ENCODE measurements at regions not wholly inside any gene's neighbourhood (a gene's known extent, or its start where the extent isn't known, plus 50 kb on each side); places are given as distances from the start of the nearest gene placed in this dataset.

DNA sequence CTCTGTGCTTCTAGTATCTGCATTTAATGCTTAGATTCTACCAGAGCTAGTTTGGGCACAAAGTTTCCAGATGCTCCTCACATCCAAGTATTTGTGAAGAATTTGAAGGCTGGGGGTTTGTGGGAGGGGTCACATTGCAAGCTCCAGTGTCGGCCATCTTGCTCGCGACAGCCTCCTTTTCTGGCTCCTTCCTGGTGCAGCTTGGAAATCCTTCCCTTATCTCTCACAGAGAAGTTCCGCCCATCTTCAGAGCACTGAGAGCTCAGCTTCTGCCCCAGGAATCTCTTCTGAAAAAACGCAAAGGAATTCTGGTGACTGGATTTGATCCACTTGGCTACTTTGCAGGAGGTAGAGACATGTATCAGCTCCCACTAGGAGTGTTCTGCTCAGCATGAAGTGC is 497.5 kb downstream of the TBC1D22A start:
- DNase-seq, result no peak

DNA sequence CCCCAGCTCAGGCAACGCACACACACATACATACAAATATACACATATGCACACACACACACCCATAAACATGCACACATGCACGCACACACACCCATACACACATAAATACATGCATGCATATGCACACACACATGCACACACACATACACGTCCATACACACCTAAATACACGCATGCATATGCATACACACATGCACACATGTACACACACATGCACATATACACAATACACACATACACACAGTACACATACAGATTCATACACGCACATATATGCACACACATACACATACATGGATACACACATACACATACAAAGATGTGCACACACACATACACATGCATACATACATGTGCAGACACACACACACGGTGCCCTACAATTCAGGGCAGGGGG is 496.6 kb downstream of the TBC1D22A start:
- no peak for DNase-seq

DNA sequence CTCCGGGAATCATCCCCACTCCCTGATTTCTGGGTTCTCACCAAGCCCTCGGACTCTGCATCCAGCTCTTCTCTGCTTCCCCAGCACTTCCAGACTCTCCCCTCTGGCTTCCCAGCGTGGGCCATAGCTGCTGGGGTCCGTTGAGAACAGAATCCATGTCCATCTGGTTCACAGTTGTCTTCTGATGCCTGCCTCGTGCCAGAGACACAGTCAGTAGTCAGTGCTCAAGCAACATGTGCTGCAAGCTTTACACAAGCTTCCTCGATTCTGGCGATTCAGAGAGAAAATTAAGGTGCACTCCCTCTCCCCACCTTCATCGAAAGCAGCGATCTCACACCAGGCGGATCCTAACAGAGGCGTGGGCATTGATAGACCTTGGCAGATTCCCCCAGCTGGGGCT is 495.5 kb downstream of the TBC1D22A start:
- DNase-seq, result no peak

DNA sequence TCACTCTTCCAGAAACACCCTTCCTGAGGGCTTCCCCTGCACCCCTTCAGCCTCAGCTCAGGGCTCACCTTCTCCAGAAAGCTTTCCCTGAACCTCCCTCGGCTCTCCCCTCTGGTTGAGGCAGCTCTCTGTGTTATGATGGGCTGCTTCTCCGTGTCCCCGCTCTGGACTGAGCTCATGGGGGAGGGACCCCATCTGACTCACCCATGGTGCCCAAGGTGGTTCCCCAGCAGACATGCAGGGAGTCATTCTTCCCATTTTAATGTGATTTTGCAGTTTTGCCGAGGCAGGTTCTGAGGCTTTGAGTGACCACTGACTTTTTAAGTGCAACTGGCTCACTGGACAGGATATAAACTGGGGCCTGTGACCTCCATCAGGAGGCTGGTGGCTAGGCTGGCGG is 495.1 kb downstream of the TBC1D22A start:
- DNase-seq, result no peak

DNA sequence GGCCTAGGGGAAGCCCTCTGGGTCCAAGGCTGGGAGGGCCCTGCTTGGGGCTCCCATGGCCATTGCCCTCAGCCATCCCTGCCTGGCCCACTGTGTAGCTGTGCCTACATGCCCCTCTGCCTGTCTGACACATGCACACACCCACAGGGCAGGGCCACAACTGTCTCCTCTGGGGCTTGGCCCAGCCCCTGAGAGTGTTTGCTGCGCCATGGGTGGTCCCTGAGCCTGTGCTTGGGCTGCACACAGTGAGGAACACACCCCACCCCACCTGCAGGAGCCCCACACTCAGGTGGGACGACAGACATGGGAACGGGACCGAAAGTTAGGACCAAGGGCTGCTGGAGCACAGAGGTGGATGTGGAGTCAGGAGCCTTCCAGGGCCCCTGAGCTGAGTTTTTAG is 489.5 kb downstream of the TBC1D22A start:
- DNase-seq, result no peak

DNA sequence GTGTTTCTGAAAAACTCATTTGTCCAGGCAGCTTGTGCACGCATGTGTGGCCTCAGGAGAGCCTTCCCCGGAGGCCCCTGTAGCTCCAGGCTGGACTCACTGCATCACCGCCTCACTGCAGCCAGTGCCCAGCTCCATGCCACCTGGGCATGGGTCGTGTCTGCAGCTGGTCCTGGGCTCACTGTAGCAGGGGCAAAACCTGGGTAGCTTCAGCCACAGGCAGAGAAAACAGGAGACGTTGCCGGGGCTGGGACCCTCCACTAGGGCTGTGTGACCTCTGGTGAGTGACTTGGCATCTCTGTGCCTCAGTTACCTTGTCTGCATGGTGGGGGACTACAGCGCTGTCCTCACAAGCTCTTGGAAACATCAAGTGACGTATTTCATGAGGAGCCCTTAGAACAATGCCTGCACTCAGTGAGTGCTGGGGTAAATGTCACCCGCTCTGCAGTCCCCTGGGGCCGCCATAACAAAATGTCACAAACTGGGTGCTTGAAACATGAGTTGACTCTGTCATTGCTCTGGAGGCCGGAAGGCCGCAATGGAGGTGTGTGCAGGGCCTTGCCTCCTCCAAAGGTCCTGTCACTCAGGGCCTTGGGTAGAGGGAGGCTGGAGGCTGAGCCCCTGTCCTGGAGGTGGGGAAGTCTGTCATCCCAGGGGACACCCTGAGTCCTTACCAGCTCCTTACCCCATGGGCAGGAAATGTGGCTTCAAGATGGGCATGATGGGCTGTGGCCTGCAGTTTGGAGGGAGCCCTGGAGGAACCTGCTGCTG is 488.7 kb downstream of the TBC1D22A start:
- no peak for DNase-seq

DNA sequence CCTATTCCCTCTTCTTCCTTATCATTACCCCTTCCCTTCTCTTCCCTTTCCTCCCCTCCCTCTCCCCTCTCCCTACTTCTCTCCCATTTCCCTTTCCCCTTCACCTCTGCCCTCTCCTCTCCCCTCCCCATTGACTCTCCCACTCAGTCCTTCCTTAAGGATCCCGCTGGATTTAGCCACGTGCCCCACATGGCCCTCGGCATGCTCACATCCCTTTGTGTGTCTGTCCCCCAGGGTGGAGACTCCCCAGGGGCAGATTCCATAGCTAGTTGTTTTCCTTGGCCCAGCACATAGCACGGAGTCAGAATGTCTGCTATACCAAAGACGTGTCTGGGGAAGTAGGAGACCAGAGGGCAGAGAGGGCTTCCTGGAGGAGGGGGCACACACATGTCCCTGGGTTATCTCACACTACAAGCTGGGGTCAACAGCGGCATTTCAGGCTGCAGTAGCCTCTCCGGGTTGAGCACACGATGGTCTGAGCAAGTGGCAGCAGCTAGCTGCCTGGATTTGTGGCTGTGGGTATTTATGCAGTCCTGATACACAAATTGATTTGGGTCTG is 487.0 kb downstream of the TBC1D22A start:
- DNase-seq, result no peak

DNA sequence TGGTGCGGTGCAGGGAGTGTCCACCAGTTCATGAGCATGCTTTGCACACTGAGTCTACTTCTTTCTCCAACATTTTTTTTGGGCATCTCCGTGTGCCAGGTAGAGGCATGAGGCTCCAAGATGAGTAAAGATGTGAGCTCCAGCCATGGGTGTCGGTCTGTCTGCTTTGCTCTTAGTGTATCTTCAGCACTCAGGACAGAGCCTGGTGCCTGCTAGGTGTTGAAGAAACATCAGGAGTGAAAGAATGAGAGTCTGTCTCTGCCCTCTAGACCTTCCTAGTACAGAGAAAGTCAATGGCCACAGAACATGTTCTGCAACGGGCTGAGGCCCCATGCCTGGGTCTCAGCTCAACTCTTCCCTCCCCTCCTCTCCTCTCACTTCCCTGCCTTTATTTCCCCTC is 486.5 kb downstream of the TBC1D22A start:
- DNase-seq, result no peak

DNA sequence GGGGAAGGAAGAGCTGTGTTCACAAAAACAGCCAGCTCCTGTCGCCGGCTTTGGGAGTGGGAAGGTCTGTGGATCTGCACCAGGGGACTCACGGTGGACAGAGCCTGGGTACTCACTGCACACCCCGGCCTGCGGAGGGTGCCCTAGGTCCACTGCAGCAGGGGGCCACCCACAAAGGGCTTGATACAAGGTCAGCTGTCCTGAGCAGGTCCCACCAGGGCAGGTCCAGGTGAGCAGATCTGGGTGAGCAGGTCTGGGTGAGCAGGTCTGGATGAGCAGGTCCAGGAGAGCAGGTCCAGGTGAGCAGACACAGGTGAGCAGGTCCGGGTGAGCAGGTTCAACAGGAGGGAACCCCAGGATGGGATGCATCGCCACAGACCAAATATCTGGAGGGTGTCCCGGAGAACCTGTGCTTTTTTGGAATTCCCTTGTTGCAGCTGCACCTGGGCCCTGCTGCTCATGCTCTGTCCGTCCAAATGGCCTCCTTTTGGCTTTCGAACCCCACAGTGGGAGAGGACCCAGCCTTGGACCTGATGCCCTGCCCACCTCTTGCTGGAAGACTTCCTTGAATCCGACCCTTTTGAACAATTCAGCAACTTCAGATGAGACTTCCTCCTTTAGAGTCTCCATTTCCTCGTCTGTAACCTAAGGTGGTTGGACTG is 485.3 kb downstream of the TBC1D22A start:
- DNase-seq, result no peak

DNA sequence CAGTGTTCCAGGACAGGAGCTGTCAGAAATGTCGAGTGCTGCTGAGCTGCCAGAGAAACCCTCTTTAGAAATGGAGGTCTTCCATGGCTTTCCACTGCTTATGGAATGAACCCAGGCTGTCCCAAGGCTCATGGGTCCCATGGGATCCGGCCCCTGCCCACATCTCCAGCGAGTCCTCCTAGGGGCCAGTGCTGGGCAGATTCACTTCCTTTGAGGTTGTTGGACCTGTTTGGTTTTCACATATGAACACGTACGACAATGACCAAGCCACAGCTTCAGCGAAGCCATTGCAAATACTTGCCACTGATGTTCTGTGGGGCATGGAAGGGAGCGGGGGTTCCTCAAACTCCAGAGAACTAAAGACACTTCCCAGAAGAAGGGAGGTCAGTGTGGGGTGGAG is 483.3 kb downstream of the TBC1D22A start:
- no peak for DNase-seq

DNA sequence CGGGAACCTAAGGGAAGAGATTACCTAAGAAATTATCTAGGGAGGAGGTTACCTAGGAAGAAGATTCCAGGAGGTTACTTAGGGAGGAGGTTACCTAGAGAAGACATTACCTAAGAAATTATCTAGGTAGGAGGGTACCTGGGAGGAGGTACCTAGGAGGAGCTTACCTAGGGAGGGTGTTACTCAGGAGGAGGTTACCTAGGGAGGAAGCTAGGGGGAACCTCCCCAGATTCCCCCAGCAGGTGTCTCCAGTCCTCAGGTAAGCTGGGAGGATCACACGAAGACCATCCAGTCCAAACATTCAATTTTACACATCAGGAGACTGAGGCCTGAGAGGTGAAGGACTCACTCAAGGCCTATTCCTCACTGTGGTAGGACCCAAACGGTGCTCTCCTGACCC is 482.8 kb downstream of the TBC1D22A start:
- no peak for DNase-seq

DNA sequence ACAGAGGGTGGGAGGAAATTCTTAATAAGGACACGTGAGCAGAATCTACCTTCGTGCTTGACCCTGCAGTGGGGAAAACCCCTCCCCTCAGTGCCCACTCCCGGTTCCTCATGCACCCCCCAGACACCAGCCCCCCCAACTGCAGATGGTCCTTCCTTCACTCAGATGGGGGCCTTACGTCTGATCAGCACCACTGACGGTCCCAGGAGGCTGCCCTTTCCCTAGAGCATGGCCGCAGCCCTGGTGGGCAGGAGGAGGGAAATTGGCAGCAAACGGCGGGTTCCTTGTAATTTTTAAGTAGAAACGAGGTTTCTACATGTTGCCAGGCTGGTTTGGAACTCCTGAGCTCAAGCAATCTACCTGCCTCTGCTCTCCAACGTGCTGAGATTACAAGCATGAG is 477.7 kb downstream of the TBC1D22A start:
- no peak for DNase-seq

DNA sequence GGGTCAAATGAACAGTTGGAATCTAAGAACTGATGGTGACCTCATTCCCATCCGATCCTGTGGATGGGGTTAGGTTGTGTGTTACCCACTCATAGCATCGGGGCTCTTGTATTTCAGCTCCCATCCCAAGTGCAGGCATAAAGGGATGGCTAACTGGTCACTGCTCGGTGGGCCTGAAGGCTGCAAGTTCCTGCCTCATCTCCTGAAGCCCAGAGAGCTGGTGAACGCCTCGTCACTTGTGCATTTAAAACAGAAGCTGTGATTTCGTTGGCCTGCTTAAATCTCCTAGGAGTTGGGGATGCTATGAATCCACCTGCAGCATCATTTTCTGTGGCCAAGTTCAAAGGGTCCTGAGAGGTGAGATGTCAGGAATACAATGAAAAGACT is 477.0 kb downstream of the TBC1D22A start:
- no peak for DNase-seq

DNA sequence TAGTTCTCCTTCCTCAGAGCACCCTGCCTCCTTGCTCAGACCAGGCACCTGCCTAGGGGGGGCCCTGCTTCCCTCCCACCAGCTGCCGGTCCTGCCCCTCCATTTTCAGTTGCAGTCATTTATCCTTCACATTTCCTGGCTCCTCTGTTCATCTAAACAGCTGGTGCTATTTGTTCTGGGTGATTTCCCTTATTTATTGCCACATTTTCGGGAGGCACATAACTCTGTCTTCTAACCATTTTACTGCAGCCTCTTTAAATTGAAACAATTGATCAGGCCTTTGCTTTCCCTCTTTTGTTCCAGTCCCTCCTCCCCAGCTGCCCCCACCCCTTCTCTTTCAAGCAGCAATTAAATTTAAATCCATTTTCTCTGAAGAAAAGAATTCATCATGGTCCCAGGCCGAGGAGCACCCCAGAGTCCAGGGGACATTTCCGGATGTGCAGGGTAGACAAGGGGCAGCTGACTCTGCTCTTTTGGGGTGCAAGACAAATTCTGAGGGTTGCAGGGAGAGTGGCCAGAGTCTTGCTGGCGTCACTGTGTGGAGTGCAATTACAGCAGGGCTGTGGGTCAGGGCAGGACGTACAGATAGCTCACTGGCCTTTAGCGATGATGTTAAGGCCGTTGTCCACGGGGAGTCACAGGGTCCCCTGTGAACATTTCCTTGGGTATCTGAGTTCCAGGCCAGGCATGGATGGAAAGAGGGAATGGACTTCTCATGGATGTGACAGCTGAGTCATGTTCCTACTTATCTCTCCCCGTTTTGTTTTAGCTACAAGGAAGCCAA is 476.4 kb downstream of the TBC1D22A start:
- no peak for DNase-seq

DNA sequence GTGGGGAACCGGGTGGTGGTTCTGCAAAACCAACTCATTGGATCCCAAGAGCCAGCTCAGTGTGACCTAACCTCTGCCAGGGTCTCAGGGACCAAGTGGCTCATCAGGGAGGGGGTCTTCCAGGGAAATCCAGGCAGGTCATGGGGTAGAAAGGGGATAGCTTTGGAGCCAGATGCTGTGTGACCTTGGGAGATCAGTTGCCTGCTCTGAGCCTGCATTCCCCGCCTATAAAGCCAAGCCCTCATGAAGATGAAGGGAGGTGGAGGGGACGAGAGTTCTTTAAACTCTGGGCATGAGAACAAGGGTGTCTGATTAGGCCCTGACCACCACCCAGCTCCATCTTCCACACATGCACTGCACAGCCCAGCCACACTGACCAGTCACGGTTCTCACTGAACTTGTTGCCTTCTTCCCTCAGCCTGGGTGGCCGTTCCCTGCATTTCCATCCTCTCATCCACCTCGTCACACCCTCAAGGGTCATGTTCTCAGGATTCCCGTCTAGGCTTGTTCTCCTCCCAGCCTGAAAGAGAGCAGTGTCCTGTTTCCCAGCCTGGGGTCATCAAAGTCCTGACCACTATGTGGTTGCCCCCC is 475.5 kb downstream of the TBC1D22A start:
- DNase-seq, result no peak

DNA sequence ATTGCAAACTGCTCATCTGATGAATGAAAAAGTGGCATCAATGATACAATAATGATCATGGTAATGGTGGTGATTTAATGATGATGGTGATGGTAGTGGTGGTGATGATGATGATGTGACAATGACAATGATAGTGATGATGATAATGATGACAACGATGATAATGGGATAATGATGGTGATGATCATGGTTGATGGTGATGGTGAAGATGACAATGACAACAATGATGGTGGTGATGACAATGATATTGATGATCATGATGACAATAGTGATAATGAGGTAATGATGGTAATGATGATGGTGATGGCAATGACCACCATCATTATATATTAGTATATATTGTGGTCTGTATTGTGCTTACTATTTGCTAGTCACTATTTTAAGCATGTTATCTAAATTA is 474.3 kb downstream of the TBC1D22A start:
- no peak for DNase-seq

DNA sequence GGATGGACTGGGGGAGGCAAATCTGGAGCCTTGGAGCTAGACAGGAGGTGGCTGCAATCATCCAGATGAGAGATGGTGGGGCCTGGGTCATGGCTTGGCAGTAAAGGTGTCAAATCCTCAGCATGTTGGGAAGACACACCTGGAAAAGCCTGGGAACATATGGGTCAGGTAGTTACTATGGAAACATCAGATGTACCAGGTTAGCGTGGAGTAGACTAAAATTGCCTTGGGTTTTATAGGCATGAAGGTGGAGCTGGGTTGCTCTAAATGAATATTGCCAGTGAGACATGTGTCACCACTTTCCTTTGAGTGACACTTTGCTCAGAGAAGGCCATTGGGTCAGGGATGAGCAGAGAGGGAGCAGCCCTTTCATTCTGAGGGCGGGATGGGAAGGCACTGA is 473.7 kb downstream of the TBC1D22A start:
- DNase-seq, result no peak

DNA sequence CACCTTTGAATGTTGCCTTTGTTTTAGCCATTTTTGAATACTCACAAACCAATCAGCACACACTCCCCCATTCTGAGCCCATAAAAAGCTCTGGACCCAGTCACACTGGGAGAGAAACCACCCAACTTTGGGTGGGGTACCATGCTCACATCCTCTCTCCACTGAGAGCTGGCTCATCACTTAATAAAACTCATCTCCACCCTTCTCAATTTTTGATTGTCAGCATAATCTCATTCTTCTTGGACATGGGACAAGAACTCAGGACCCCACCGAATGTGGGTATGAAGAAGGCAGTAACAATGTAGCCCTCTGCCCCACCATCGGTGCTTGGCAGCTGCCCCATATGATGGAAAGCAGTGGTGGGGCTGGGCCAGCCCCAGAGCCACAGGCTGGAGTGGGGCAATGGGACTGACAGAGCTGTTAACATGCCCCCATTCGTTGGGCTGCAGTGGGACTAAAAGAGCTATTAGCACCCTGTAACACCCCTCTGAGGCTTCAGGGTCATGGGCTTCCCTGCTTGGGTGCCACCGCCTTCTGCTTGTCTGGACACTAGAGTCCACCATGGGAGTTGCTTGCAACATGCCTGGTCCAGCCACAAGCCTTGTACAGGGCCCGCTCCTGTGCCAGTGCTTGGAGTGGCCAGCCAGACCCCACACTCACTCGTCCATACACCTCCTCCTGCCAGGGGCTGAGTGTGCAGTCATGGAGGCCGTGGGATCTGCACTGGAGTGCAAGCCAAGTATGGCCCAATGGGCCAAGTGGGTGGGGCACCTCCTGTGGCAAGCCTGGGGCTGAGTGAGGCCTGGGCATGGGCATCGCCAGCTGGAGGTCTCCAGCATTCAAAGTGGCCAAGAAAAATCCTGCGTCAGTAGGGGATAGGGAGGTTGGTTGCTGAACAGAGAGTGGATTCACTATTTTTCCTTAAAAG is 471.1 kb downstream of the TBC1D22A start:
- no peak for DNase-seq

DNA sequence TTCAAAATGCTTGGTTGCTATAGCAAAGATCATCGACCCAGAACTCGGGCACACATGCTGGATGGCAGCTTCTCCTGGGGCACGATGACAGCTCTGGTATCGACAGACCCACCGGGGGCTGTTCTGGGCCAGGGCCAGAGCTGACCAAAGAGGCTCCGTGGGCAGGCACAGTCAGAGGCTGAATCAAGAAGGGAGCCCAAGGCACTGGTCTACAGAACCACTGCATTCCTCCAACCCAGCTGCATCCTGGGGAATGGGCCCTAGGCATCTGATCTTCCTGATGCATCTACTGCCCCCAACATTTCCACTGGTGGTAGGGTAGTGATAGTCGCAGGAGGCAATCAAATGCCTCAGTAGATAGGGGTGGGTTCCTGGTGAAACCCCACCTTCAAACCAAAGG is 470.3 kb downstream of the TBC1D22A start:
- DNase-seq, result no peak

DNA sequence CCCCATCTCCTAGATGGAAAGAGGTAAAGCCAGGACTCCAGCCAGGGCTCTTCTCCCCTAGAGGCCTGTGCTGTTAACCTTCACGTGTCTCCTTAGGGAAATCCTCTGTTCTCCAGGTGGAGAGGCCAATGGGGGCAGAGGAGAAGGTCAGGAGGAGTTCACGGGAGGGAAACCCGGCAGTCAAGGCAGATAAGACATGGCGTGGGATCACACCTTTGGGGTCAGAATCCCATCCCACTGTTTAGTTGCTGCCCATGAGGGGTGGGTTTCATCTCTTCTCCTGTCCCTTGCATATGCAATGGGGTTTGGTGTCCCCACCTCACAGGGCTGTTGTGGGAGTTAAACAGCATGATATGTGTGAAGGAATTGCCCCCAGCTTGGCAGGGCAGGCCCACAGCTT is 469.7 kb downstream of the TBC1D22A start:
- no peak for DNase-seq

DNA sequence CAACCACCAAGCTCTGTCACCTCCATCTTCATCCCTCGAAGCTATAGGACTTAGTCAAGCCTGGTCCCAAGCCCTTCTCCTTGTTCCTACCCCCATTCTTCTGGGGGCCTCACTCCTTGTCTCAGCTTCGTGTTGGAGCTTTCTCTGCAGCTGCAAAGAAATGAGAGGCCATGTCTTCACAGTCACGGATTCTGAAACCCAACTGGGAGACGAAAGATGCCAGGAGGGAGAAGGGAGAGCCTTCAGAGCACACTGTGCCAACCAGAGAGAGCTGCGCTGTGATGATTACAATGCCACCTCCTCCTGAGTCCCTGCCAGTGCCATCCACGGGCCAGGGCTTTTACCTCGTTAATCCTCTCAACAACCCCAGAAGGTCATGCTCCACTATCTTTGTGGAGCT is 469.3 kb downstream of the TBC1D22A start:
- no peak for DNase-seq

DNA sequence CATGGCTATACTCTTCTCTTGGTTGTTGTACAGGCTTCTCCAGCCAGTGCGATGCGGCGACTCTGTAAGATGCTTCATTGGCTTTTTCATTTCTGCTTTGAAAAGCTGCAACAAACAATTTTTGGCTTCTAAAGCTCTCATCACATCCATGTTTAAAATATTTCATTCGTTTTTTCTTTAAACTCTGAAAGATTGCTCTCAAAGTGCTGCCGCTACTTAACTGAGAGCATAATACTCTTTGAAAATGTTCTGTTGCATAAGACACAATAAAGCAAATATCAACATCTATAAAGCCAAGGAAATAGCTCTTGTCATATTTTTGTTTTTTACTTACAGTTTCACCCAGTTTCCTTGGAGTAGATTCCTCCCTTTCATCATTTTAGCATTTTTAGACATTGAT is 468.3 kb downstream of the TBC1D22A start:
- DNase-seq, result no peak
